GM18907 (cell line): ENCODE measurements at regions not wholly inside any gene's neighbourhood (a gene's known extent, or its start where the extent isn't known, plus 50 kb on each side); places are given as distances from the start of the nearest gene placed in this dataset.

Experiments
- ATAC-seq: cut with Tn5 transposase; IDR thresholded peaks from one replicate; pipeline ENCODE4 v1.9.1; 2021; ENCODE audit warnings: mild to moderate bottlenecking, moderate library complexity; ENCODE audit not compliant: unreplicated experiment

DNA sequence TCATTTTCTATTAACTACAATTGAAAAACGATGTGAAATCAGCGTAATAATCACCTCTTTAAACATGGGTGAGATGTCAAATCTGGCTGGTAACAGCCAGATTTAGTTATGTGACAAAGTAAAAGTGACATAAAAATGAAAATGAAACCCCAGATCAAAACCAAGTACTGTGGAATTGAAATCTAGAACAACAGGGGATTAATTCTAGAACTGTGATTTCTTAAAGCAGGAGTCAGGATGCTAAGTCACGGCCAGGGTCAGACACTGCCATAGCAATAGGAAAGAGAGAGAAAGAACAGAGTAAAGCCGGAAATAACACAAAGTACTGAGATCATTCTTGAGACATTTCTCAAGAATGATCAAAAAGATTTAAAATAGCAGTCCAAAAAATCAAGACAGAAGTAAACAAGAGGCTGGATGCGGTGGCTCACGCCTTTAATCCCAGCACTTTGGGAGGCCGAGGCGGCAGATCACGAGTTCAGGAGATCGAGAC lies 1183.7 kb upstream of the NXPH2 start:
- no peak for ATAC-seq

DNA sequence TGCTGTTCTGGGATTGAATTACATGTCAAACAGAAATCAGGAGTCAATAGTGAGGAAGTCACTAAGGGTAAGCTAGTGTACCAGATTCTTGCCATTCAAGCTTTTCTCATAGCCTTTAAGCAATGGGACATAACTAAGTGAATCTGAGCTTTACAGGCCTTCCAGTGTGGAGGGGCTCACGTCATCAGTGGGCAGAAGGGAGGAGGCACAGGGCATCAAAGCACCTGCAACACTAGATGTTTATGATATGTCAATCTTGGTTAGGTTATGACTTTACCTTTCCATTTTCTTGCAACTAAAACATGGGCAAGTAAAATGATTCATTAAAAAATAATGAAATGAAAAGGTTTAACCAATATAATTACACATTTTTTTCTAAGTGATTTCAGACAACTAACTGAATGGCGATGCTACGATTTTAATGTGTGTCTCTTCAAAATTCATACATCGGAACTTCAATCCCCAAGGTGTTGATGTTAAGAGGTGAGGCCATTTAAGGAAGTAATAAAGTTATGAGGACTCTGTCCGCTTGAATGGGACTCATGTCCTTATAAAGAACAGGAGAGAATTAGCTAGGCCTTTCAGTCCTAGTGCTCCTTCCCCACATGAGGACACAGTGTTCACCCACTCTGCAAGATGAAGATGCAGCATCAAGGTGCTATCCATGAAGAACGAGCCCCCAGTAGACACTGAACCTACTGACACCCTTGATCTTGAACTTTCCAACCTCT lies 1169.2 kb upstream of the NXPH2 start:
- no peak for ATAC-seq

DNA sequence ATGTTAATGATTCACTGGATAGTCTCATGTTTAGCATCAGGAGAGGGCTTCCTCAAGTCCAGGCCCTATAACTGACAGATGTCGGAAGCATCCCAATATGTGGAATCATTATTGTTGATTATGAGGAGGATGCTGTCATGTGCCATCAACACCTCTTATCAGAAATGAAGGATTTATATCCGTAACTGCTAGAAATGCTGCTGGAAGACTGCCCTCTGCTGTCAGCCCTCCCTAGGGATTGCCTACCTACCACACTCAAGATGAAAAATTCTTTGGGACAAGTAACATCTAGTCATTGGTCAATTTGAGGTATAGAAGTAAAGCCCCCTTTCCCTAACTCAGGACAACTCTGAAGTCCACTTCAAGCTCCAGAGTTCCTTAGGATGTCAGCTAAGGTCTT lies 1166.5 kb upstream of the NXPH2 start:
- no peak for ATAC-seq

DNA sequence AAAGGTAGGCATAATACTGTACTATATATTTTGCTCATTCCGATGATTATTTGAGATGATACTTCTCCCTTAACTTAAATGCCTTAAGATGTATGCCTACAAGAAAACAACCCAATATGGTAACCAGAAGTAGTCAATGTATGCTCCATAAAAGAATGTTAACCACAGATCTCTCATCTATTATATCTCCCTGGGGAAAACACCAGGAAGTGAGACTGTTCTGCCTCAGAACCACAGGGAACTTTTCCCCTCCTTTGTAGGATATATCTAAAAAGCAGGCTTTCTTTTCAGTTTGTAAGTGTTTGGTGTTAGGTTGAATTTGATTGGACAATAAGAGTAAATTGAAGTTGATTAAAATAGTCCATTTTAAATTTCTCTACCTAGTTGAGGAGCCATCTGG lies 1160.5 kb upstream of the NXPH2 start:
- no peak for ATAC-seq

DNA sequence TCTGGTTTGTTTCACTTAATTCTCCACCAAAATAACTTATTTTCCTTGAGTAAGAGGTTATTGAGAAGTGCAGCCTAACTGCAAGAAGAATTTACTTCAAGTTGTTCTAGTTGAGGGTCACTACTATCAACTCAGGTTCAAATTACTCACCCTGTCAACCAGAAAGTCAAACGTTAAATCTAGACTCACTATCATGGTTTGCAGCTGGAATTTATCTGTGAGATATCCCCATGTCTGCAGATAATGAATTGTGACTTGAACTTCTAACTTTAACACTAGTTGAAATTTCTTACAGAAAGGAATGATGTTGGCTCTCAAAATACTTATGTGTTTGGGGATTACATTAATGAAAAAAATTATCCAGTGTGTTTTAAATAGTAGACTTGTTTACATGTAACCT lies 1145.7 kb upstream of the NXPH2 start:
- no peak for ATAC-seq

DNA sequence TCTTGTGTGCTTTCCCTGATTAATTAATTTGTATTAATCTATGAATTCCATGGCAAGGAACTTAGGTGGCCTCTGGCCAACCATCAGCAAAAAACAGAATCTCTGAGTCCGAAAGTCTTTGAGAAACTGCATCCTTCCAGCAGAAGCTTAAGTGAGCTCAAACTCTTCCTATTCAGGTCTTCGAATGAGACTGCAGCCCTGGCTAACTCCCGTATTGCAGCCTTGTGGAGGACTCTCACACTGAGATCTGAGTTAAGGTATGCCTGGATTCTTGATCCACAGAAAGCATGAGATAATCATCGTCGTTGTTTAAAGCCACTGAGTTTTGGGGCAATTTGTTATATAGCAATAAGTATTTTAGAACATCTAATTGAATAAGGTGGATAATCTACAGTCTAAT lies 1143.9 kb upstream of the NXPH2 start:
- ATAC-seq, result no peak

DNA sequence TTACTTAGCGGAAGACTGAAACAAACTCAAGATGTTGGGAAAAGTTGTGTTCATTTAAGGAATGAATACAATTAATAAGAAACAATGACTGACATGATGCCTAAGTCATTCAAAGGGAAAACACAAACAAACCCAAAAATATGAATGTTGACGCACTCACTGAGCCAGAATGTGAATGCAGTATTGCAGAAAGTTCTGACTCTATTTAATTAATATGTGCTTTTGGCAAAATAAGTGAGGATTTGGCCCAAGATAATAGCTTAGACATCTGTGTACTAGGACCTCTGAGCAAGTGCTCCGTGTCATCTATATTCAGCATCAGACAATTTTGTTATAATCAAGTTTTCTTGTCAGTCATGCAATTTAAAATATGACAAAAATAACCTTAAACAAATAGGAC lies 1138.8 kb upstream of the NXPH2 start:
- no peak for ATAC-seq

DNA sequence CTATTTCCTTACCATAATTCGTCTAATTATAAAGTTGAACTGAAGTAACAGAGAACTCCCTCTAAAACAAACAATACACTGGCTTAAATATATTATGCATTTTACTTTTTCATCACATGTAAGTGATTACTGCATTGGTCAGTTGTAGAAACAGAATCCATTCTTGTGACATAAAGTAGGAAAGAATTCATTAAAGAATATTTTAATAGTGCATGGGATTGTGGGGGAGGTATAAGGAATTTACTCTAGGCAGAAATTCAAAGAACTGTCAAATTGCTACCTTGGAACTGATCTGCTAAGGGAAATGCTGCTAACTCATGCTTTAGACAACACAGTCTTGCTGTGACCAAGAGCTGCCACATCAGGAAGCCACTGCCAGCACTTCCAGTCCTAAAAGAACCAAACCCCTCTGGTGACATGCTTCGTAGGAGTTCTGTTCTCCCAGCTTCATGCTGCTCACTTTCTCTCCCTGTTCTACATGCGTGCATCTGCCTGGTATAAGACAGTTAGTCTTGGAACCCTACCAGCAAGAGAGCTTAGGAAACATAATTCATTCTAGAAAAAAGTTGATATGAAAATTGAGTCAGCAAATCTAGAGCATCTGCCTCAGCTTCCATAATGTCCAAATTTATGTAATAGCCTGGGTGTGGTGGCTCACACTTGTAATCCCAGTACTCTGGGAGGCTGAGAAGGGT lies 1137.6 kb upstream of the NXPH2 start:
- no peak for ATAC-seq

DNA sequence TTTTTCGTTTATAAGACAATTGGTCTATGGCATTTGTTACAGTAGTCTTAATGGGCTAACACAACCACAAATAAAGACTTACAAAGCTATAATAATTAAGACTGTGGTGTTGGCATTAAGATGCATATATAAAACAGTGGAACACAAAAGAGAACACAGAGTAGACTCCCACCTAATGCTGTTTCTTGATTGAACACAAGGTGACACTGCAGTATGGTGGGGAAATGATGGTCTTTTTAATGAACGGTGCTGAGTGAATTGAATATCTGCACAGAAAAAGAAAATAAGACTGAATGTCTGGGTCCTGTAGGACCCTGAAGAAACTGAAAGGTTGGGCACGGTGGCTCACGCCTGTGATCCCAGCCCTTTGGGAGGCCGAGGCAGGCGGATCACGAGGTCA lies 1136.6 kb upstream of the NXPH2 start:
- ATAC-seq, result no peak

DNA sequence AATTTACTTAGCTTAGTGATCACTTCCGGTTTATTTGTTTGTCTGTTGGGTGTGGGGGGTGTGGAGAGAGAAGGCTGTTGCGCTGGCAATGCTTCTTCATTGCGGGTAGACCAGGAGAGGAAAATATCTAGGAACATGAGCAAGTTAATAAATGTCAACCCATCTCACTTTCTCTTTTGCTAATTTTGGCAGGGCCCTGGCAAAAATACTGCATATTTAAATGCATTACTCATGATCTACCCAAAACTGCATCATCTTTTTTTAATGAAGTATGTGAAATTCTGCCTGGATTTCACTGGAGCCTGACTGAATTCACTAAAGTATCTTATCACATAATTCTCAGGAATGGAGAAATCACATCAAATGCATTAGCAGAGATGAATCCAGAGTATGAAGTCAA lies 1131.0 kb upstream of the NXPH2 start:
- no peak for ATAC-seq

DNA sequence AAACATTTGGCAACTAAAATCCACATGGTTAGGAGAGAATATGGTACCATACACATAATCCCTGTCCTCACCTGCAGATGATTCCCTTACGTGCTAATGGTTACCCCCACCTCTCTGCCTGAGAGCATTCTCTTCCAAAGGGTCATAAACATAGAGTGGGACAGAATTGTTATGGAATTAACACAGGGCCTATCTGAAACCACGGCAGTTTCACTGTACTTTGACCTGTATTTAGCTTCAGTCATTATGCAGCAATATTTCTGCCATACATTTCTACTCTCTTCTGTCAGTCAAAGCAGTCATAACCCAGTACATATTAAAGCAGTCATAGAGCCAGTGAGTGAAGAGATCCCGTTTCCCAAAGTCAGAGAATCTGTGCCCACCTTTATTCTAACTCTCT lies 1128.9 kb upstream of the NXPH2 start:
- no peak for ATAC-seq

DNA sequence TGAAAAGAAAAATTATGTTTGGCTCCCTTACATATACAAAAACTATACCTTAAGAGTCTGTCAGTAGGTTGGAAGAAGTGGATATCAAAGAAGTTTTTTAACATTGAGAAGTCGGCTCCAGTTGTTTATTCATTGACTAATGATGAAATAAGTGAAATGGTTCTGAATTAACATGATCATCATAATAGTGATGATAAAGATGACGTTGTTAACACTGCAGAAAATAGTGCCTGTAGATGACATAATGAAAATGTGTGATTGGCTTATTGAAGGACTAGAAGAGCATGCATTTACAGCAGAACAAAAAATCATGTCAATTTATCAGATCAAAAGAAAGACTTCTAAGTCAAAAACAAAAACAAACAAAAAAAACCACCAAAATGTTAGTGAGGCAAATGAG lies 1125.4 kb upstream of the NXPH2 start:
- no peak for ATAC-seq

DNA sequence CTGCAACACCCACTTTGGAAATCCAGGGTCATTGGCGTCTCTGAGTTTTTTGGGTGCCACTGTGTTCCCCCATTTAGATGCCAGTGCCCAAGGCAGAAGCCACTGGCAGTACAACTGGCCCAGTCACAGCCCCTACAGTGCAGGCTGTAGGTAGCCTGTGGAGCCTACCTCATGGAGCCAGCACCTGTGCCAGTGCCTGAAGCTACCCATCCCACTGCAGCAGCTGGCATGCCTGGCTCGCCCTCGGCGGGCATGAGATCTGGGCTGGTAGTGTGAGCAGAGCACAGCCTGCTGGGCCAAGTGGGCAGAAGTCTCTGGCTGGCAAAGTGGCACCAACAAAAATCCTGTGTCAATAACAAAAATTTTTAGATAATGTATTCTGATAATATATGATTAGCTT lies 1111.4 kb upstream of the NXPH2 start:
- ATAC-seq, result no peak

DNA sequence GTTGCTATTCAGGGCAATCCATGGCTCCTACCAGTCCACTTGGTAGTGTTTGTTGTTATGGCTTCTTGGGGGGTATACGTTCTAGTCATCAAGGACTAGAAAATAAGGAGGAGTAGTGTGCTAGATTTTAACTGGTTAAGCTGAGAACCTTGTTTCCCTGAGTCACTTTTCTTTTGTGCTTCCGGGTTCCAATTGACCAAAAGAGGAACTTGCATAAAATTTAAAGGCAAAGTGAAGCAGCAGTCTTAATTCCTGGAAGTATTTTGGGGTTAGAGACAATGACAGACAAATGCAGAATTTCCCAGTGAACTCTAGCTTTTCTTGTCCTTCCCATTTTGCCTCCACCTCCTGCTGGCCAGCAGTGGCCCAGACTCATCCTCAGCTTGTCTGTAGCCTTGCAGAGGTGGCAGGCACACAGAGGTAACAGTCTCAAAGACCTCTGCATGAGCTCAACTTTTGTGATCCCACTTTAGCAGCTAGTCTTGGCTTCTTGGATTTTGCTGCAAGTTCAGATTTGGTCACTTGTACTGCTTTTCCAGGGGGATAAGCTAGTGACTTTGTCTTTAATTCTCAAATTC lies 1105.8 kb upstream of the NXPH2 start:
- no peak for ATAC-seq

DNA sequence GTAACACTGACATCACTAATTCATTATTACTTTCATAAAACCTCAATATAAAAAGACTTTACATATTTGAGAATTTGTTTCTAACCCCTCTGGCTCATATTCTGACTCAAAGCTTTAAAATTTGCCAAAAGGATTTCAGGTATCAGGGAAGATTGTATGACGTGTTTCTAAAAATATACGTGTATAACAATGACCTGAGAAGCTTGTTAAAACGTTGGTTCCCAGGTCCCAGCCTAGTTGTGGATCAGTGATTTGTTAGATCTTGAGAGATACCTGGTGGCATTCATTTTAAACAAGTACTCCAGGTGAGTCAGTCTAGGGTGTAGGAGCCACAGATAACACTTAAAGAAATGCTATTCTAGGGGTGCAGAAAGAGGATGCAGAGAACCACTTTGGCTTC lies 1096.8 kb upstream of the NXPH2 start:
- no peak for ATAC-seq

DNA sequence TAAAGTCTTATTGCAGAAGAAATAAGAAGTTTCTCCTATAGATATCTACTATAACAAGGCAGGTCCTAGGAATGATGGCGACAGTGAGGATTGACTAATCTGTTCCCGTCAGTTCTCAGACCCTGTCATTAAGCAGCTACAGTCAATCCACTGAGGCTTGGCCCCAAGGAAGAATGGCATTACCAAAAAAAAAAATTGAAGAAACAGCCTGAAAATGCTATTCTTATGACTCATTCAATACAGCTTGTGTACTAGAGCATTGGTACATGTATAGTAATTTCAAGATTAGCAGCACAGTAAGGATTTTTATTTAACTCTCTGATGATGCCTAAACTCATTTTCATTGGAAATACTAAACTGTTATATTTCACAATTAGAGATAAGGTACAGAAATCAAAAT lies 1096.1 kb upstream of the NXPH2 start:
- ATAC-seq, result no peak

DNA sequence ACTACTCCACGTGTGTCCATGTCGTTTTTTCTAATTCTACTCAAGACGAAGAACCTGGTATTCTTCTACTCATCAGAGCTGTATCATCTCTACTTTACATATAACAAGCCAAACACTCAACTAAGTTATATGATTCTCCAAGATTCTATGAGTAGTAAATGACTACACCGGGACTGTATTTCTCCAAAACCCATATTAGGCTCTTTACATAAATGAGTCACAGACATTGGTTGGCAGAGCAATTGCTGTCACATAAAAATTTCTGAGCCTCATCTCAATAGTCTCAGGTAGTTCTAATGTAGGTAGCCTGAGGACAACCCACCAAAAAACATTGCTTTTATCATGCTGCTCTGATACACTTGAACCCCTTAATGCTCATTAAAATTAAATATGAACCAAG lies 1092.3 kb upstream of the NXPH2 start:
- no peak for ATAC-seq

DNA sequence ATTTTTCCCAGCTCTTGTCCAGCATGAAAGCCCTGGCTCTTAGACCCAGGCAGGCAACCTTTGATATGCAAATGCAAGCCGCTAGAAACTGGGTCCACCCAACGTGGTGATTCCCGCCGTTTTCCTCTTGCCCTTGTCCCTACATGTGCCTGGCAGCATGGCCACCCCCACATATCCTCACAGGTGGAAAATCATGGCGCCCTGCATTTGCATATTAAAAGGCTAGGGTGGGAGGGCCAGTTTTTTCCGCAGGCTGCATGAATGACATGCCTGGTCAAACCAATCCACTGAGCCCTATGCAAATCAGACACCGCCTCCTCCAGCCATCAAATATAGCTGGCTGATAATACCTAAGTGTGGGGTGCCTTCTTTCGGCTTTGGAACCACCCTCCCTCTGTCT lies 1091.8 kb upstream of the NXPH2 start:
- no peak for ATAC-seq

DNA sequence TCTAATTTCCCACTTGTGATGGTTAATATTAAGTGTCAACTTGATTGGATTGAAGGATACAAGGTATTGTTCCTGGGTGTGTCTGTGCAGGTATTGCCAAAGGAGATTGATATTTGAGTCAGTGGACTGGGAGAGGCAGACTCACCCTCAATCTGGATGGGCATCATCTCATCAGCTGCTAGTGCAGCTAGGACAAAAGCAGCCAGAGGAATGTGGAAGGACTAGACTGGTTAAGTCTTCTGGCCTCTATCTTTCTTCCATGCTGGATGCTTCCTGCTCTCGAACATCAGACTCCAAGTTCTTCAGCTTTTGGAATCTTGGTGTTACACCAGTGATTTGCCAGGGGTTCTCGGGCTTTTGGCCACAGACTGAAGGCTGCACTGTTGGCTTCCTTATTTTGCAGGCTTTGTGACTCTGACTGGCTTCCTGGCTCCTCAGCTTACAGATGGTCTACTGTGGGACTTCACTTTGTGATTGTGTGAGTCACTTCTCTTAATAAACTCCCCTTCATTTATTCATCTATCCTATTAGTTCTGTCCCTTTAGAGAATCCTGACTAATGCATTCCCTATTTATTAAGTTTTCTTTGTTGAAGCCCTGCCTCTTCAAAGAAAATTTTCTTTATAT lies 1087.5 kb upstream of the NXPH2 start:
- ATAC-seq, result no peak

DNA sequence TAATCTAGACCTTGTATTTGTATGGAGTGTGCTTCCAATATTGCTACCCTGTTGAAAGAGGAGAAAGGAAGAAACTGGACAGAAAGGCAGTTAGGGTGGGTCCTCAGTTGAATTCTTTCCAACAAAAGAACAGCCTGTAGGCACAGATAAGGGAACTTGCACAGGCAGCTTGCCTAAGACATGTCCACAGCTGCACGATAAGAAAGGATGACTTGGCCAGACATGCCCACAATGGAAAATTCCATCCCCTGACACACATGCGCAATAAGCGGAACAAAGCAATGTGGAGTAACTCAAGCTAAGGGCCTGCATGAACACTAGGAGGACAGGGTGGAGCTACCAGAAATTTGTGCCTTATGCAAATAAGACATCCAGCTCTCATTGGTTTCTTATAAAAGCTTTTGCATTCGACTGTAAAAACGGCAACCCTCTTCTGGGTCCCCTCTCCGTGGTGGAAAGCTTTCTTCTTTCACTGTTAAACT lies 1084.7 kb upstream of the NXPH2 start:
- no peak for ATAC-seq

DNA sequence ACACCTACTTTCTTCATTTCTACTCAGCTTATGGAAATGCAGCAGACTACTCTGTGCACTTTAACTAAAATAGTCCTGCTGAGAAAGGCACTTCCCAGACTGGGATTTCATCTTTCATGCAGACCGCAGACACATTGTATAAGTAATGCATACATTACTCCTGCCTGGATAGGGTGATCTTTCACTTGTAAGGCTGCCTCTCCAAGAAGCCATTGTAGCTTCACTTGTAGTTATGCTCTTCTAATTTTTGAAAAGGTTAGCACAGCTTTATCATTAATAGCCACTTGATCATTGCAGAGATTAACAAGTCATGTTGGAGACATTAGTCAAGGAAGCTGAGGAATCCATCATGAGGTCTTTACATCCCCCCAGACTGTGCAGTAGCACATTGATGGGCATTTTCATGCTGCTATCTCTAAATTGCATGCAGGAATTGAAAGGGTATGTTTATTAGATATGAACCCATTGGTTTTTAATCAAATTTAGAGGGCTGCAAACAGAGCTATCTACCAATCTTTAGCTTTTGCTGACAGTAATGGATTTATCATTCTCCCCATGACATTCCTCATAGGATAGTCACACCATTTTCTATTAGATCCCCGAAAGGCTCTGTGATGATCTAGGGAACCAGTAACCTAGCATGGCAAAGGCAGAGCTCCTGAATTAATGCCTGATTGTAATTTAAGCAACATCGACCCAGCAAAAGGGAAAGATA lies 1074.7 kb upstream of the NXPH2 start:
- no peak for ATAC-seq
